GM20000 (cell line): ENCODE measurements at regions not wholly inside any gene's neighbourhood (a gene's known extent, or its start where the extent isn't known, plus 50 kb on each side); places are given as distances from the start of the nearest gene placed in this dataset.

Source experiments
- DNase-seq: peaks from one replicate; pipeline ENCODE4 v3.0.0; 2012; ENCODE audit warnings: low spot score
- TF ChIP-seq, protein P1 (sequence below): IDR thresholded peaks from 2 replicates; pipeline ENCODE4 v1.5.1; 2012; ENCODE audit warnings: mild to moderate bottlenecking, control low read depth; ENCODE audit errors: extremely low read depth, missing control alignments

DNA sequence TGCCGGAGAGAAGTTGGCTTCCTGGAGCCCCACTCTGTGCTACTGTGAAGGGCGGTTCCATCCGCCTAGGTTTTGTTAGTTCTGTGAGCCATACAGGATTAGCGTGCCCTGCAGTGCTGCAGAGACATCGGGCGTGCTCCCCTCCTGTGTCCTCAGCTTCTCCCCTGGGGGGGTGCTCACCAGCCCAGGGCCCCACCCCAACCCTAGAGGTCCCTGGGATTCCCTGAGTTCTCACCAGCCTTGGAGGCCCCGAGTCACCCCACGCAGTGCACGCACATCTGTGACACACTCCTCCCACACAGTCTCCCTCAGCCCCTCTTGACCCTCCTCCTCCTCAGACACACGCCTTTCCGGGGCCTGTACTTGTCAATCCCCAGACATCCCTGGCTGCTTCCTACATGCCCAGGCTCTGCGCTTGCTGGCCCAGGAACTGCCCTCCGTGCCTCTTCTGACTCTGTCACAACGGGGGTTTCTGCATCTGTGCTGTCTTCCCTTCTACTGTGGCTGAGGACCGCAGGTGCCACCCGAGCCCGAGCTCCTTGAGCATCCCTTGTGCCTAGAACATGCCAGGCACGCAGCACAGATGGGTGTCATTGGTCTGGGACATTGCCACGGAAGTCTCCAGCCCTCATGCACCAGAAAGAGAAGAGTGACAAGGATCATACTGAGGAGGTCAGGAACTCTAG lies 123.2 kb upstream of the RPS6KA2 start:
- TF ChIP-seq, protein P1, sequence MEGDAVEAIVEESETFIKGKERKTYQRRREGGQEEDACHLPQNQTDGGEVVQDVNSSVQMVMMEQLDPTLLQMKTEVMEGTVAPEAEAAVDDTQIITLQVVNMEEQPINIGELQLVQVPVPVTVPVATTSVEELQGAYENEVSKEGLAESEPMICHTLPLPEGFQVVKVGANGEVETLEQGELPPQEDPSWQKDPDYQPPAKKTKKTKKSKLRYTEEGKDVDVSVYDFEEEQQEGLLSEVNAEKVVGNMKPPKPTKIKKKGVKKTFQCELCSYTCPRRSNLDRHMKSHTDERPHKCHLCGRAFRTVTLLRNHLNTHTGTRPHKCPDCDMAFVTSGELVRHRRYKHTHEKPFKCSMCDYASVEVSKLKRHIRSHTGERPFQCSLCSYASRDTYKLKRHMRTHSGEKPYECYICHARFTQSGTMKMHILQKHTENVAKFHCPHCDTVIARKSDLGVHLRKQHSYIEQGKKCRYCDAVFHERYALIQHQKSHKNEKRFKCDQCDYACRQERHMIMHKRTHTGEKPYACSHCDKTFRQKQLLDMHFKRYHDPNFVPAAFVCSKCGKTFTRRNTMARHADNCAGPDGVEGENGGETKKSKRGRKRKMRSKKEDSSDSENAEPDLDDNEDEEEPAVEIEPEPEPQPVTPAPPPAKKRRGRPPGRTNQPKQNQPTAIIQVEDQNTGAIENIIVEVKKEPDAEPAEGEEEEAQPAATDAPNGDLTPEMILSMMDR = no peak
- DNase-seq = no peak

DNA sequence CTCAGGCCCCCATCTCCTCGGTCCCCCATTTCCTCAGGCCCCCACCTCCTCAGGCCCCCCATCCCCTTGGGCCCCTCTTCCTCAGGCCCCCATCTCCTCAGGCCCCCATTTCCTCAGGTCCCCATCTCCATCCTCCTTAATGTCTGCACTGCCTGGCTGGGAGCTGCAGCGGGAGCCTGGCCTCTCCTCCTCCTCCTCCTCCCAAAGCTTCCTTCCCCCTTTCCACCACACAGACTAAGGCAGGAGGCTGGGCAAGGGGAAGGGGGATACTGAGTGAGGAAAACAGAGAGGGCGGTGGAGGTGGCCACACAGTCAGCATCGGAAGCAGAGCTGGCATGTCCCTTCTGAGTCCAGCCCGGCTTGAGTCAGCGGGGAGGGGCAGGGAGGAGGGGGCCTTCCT lies 122.6 kb upstream of the RPS6KA2 start:
- no peak for DNase-seq
- TF ChIP-seq, protein P1 = no peak

DNA sequence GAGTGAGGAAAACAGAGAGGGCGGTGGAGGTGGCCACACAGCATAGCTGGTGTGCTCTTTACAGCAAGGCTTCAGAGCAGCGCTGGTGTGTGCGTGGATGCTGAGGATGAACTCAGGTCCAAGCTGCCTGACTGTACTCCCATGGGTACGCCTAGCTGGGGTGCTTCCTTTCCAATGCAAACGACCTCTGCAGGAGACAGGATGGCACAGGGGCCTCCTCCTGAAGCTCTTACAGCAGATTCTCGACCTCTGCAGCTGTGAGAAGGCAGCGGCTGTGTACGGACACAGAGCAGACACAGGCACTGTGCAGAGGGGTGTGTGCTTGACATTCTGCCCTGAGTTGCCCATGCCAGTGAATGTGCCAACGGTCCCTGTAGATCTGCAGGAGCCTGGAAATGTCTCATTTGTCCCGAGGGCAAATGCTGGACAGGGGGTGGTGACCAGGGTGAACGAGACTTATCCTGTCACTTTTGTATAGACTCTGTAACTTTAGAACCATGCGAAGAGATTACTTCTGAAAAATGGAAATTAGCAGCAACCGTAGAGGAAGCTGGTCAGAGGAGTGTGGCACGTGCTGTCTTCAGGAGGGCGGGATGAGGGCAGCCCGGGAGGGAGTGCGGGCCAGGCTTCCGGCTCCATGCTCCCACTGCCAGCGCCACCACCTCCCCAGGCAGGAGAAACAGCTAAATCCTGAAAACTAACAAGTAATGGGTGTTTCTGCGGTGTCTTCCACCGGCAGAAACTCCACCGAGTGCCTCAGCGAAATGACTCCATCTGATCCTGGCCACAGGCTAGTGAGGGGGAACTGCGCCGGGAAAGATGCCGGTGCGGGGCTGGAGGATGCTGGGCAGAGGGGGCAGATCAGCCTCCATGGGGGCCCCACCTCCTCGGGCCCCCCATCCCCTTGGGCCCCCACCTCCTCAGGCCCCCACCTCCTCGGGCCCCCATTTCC lies 120.9 kb upstream of the RPS6KA2 start:
- TF ChIP-seq, protein P1 = no peak
- no peak for DNase-seq

DNA sequence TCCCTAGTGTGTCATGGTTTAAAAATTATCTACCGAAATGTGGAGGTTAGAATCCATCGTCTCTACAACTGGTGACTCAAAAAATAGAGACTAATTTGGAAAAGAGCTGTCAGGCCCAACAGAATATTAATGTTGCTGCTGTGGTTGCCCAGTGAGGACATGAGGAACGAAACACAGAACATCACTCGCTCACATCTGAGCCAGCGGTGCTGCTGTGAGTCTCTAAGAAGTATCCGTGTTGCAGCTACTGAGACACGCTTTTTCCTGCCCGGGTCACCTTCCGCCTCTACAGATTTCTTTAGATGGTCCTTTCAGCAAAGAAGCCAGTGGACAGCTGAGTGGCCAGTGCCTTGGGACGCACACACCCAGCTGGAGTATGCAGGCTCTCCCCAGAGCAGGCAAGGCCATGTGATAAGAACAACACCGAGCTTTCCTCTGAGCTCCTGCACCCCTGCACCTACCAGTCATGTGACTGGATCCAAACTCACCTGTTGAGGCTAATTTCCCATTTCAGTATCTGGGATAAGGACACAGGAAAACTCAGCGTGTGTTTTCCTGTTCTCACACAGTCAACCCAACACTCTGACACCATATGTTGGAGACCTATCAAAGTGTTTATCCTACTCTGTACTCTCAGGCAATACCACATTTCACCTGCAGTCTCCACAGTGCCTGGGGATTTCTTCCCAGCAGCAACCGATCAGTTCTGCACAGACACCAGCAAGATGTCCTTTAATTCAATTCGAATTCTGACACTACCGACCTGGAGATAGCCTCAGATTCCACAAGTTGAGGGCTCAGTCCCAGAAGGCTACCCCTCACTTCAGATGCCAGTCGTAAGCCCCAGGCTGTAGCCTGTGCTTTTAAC lies 119.0 kb upstream of the RPS6KA2 start:
- TF ChIP-seq, protein P1 = no peak
- no peak for DNase-seq

DNA sequence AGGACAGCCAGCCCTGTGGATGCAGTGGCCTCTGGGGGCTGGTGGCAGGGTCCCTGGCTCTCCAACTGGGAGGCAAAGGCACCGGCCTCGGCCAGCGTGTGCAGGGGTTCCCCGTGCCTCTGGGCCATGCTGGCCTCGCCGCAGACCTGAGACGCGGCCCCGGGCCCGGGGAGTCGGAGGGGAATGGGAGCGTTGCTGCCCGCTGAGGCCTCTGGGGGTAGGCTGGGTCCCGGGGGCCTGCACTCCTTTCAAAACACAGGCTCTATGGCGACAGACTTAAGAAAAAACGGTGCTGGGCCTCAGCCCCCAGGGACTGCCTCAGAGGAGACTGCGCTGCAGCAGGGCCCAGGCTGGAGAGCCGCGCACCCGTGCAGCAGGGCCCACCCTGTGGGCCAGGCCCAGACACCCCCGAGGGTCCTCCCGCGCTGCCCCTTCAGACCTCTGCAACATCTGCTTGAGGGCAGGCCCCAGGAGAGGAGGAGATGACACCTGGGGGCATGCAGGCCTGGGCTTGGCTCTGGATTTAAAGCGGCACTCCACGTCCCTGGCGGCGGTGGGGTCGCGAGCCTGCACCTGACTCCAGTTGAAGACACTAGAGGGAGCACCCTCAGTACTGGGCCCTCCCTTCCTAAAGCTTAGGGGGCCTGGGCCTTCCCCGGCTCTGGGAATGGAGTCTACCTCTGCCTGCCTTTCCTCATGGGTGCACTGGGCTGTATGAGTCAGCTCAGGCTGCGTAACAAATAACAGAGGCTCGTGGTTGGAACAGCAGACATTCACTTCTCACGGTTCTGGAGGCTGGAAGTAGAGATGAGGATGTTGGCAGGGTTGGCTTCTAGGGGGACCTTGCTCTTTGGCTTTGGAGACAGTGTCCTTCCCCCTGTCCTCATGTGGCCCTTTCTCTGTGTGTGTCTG lies 117.4 kb upstream of the RPS6KA2 start:
- TF ChIP-seq, protein P1 = no peak
- DNase-seq = no peak

DNA sequence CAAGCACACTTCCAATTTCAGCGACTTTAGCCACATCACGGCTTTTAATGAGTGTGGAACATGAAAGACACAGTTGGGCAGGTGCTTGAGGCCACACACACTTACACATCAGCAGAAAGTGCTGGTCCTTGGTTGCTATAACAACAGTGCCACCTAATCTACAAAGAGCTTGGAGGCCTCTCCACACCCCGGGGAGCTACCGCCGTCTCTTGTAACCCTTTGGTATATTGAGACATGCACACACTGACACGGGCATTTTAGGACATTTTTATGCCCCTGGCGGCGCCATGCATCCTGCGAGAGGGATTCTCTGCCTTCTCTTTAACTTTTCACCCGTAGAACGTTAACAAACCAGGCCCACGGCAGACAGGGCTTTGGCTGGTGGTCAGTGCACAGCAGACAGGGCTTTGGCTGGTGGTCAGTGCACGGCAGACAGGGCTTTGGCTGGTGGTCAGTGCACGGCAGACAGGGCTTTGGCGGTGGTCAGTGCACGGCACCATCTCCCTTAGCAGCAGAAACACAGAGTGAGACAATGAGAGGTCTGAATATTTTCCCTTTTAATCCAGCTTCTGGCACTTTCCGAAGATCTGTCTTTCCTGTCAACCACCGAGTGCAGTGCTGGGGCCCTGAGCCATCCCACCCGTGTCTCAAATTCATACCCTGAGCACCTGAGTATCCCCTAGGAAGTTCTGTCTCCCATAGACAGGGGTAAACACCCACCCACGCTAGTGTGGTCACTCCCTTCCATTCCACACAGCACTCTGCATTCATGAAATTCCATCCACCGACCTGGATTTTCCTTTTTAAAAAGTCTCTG lies 116.6 kb upstream of the RPS6KA2 start:
- DNase-seq = no peak
- TF ChIP-seq, protein P1 = no peak
